HG03342 (cell line): ENCODE measurements at regions not wholly inside any gene's neighbourhood (a gene's known extent, or its start where the extent isn't known, plus 50 kb on each side); places are given as distances from the start of the nearest gene placed in this dataset.

ENCODE experiments used
- ATAC-seq: cut with Tn5 transposase; IDR thresholded peaks from one replicate; pipeline ENCODE4 v1.9.1; 2021; ENCODE audit warnings: mild to moderate bottlenecking, moderate library complexity; ENCODE audit not compliant: unreplicated experiment

DNA sequence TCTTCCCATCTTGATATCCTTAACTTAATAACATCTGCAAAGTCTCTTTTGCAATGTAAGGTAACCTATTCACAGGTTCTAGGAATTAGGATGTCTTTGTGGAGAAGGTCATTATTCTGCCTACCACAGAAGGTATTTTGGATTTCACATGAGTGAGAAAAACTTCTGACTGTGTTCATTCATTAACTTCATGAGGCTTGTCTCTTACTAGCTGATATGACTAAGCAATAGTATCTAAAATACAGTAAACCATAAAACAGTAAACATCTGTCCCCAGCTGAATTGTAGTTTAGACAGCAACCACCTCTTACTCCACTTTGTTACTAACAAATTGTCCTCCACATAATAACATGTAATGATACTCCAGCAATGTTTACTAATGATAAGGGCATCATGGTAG, 198.1 kb downstream of the SEC23A start:
- ATAC-seq = no peak

DNA sequence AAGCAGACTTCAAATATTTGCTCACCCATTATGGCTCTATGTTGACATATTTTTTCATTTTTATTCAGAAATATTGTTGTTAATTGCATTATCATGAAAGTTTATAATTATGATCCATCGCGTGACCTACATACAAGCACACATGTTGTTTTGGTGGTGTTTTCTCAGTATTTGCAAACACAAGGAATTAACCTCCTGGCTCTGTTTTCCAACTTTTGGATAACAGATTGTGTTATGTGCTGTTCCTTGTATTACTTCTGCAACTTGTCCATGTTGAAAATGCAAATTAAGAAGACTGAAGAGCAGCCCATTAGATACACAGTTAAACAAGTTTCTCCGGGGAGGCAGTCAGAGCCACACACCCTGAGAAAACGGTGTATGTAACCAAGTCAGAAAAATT, 201.2 kb downstream of the SEC23A start:
- ATAC-seq = no peak

DNA sequence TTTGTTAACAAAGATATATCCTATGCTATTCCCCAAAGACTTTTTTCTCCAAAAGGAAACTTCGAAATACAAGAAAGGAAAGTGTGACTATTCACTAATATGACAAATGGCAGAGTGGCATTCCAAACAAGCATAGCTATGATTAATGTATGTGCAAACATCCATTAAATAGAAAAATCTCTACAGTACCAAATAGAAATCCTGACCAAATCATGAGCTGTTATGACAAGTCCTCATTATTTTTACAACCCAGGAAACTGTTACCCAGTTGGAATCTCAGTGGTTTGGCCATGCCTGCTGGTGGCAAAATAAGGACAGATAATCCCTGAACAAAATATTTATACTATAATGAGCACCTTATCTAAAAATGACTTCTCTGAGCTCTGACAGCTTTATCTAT, 202.1 kb downstream of the SEC23A start:
- no peak for ATAC-seq

GRCh38 chr14:38887696-38888095, 215.3 kb downstream of the SEC23A start:
- ATAC-seq = no peak

DNA sequence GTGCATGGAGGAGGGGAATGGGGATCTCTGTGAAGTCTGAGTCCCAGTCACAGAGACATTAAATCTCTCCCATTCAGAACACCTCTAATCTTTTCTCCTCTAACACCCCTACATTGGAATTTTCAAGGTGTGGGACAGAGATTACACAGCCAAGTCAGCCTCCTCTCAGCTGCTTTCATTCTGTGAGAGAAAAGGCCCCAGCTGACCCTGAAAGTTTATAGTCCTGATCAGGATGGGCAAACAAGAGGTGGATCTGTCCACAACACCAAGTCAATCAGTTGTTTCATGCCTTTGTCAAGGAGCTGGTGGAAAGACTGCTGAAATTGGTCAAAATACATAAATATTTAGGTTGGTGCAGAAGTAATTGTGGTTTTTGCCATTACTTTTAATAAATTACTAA, 218.9 kb downstream of the SEC23A start:
- no peak for ATAC-seq

DNA sequence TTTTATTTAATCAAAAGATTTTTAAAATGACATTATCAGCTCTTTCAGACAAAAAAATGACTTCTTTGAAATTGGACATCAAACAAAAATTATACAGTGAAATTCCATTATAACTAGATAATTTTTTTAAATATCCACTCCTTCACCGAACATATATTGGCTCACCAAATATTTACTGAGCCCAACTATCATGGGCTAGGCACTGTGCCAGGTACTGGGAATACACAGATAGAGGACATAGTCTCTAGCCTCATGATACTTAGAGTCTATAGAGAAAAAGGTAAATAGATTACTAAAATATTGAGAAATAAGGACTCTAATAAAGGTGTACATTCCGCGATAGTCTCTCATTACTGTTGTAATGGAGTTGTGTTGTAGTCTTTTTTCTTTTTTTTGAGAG, 219.9 kb downstream of the SEC23A start:
- no peak for ATAC-seq

DNA sequence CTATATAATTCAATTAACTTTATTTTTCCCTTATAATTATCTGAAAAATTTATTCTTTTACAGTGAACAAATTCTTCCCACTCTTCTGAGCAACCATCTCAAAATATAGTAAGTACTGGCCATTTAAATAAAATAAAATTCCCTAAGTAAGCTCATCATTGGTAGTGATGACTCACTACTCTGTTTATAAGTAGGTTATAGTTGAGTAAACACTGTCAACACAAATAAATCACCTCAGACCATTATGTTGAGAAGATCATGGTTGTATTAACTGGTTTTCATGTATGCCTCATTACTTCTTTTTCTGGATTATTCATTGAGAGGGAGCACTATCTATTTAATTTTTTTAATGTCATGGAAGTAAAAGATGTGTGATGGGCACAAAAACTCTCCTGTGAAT, 220.5 kb downstream of the SEC23A start:
- ATAC-seq = no peak

GRCh38 chr14:38880643-38881524, 222.2 kb downstream of the SEC23A start:
- ATAC-seq = no peak

- no peak for ATAC-seq
These were observed 225.2 kb downstream of the SEC23A start for GRCh38 chr14:38877744-38878388.

DNA sequence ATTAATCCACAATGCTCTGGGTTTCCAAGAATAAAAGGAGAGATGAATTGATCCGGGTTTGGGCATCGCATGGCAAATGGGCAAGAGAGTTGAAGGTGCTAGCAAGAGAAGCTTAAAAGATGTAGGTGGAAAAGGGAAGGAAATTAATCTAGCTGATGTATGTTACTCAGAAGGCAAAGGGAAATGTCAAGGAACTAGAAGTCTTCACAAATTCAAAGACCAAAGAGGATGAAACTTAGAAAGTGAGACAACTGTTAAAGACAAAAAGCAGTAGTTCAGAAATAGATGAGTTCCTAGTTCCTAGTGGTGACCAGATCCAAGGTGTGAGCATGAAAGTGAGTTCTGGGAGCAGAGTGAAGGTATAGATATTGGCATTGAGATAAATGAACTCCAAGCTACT, 228.3 kb downstream of the SEC23A start:
- ATAC-seq = no peak

GRCh38 chr14:38873941-38874612, 229.0 kb downstream of the SEC23A start:
- no peak for ATAC-seq

GRCh38 chr14:38870296-38870836, 232.7 kb downstream of the SEC23A start:
- ATAC-seq = no peak

GRCh38 chr14:38868399-38869290, 234.4 kb downstream of the SEC23A start:
- ATAC-seq = no peak

GRCh38 chr14:38867561-38868150, 235.4 kb downstream of the SEC23A start:
- peak; percentile 93 for ATAC-seq

- ATAC-seq = no peak
These were observed 236.6 kb downstream of the SEC23A start for GRCh38 chr14:38866461-38866860.

DNA sequence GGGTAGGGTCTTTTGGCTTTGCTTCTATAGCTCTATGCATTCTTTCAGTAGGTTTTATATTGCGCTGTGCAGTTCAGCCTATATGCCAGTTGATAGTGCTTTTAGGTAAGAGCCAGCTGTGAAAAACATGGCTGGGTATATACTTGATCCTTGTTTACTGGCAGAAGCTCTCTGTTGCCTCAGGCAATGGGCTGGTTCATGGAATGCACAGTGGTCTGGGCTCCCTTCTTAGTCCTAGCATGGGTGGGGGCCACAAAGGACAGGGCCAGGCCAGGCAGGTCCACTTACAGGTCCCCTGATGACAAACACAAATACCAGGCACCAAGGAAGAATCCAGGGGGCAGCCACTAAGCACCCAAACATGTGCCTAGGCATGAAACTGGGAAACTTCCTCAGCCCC, 240.7 kb downstream of the SEC23A start:
- ATAC-seq = no peak

DNA sequence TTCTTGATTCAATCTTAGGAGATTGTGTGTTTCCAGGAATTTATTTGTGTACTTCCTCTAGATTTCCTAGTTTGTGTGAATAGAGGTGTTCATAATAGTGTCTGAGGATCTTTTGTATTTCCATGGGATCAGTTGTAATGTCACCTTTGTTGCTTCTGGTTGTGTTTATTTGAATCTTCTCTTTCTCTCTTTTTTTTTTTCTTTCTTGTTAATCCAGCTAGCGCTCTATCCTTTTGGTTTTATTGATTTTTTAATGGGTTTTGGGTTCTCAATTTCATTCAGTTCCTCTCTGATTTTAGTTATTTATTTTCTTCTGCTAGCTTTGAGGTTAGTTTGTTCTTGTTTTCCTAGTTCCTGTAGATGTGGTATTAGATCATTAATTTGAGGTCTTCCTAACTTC, 242.5 kb downstream of the SEC23A start:
- no peak for ATAC-seq

DNA sequence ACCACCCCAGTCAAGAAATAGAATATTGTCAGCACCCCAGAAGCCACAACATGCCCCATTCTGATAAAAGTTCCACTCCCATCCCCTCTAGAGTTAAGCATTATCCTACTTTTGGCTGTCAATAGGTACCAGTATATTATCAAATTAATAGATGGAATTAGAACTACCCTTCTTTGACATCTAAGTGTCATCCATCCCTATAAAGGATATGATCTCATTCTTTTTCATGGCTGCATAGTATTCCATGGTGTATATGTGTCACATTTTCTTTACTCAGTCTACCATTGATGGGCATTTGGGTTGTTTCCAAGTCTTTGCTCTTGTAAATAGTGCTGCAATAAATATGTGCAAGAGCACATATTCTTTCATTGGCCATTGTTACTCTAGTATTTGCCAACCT, 246.2 kb downstream of the SEC23A start:
- no peak for ATAC-seq

DNA sequence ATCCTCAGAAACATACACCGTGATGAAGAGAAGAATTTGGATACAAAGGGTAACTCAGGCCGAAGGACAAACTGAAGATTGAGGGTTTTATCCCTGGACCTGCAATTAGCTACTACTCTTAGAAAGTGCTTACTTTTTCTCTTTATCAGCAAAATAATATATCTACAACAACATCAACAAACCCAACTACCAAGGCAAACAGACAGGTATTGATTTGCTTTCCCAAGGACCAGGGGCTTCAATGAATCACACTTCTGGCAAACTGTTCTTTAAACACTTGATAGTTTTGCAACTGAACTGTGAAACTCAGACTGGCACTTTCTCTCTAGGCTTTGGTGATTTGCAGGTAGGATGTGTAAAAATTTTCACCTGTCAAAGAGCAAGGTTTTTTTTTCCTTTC, 247.5 kb downstream of the SEC23A start:
- no peak for ATAC-seq

- ATAC-seq = no peak
These were observed 251.9 kb downstream of the SEC23A start for GRCh38 chr14:38851111-38851510.
